Posterior vena cava (tissue), 2 donors: ENCODE measurements at regions not wholly inside any gene's neighbourhood (a gene's known extent, or its start where the extent isn't known, plus 50 kb on each side); places are given as distances from the start of the nearest gene placed in this dataset.

Experiments
- DNase-seq: peaks from one replicate; pipeline ENCODE4 v3.0.0-alpha.2; 2020; ENCODE audit warnings: low spot score
- intact Hi-C, 2 donors: fragments of 100-400 bp; cut with DNase I; formaldehyde crosslinking; loops; one replicate each; pipeline versions ENCODE4 v1.14.1 to v1.14.2; 2022 to 2023
- donor health status: DM: yes; HTN: yes; CAD: no.
- donor health status: DM: yes; HTN: yes; CAD: no.

DNA sequence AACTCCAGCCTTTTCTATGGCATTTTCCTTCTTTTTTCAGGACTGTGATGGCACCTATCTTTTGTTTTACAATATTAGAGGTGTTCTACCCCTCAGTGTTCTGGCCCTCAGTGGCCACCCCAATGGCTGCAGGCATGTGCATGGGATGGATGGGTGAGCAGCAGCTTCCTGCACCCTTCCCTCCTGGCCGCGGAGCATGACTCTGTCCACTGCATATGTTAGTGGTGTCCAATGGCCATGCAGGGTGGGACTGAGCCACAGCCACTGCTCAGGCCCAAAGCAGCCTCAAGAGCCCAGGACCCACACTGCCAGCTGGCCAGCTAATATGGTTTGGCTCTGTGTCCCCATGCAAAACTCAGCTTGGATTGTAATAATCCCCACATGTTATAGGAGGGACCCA lies 1032.3 kb upstream of the FBXO33 start:
- intact Hi-C loops = loop anchor here in 1 of 2 donors (5.0 kb wide), 1 partner anchor 832 kb away; no protein-coding TSS in a partner anchor
- DNase-seq = no peak

DNA sequence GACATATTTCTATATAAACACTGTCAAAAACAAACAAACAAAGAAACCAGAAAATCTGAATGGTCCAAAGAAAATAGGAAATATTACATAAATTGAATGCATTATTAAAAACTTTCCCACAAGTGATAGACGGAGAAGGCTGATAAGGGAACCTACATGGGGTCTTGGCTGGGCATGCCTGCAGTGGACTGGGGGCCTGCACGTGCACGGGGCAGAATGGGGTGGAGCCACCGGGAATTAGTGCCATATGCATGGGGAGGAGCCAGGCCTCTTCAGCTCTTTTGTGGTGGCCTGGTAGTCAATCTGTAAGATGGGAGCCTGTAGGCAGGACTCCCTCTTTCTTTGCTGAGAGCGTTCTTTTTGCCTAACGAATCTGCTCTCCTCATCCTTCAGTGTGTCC lies 1031.7 kb upstream of the FBXO33 start:
- no peak for DNase-seq
- intact Hi-C loops = loop anchor here in 1 of 2 donors (5.0 kb wide), 1 partner anchor 832 kb away; no protein-coding TSS in a partner anchor

DNA sequence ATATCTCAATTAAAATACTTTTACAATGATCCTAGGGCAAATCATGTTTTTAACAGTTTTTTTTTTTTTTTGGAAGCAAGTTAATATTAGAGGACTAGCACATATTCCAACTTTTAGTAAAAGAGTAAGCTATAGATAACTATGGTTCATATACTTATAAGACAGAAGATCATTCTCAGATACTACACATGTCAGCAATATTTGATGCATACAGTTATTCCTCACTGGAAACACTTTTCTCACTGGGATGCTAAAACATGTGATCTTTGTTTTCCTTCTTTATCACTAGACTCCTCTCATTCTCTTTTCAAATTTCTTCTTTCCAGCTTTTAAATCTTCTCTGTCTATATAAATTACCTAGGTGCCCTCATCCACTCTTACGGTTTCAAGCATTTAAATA lies 1020.4 kb upstream of the FBXO33 start:
- intact Hi-C loops = no loop called here
- DNase-seq = no peak

DNA sequence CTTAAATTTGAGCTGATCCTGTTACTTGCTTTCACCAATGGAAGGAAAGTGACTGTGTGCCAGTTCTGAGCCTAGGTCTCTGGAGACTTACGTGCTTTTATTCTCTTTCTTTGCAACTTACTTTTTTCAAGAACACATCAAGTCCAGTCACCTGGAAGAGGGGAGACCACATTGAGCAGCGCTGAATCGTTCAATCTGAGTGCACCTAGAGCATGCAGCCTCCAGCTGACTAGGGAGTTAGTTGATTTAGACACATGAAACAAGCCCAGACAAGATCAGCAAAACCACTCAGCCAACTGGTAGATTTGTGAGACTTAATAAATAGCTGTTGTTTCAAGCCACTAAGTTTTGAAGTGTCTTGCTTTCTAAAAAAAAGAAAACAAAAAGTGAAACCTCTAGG lies 1014.8 kb upstream of the FBXO33 start:
- DNase-seq = no peak
- intact Hi-C loops = no loop called here

DNA sequence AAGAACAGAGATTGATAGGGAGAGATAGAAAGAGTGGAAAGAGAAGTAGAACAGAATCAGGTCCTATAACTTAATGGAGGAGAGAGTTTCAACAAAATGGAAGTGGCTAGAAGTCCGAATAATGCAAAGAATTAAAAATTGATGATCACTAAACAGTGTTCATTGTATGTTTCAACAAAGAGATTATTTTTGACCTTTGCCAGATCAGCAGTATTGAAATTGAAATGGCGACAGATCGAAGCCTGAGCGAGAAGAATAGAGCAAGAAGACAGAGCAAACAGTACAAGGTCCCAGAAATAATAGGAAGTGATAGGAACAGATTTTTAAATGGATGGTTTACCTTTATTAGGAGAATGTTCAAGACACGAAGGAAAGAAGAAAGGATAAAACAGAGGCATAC lies 1012.8 kb upstream of the FBXO33 start:
- intact Hi-C loops = no loop called here
- no peak for DNase-seq

DNA sequence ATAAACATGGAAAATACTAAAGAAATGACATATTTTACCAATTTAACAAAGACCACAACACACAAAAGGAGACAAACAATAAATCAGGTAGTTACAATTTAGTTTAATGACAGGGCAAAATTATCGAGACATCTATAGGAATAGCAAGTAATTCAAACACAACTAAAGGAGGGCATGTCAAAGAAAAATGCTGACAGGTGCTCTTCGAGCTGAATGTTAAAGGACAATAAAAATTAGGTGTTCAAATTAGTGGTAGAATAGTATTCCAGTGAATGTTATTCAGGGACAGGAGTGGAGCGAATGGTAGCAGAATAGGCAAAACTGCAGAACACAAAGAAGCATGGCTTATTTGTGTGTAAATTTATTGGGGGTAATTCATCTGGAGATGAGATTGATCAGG lies 1004.3 kb upstream of the FBXO33 start:
- intact Hi-C loops = no loop called here
- DNase-seq = no peak

DNA sequence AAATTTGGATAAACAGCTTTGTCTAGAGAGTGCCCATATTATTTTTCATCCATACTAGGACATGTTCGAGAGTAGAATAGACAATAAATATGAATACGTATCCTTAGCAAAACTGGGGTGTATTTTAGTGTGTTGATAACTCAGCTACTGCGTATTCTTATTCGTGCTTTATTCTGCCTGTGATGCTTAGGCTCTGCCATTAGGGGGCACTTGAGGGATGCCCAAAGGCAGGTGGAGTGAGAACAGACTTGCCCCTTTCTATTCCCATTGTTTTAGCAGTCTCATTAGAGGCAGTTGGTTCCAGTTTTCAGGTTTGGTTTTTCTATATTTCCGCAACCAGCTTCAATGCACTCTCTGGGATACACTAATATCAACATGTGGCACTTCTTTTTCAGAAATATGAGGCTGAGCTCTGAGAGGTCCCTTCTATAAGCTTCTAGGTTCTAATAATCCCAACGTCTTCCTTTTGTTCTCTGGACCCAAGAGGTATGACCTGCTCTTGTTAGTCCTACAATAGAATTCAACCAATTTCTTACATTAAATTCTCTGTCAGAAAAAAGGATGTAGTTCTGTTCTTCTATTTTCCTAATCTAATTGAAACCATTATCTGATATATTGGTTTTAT lies 985.7 kb upstream of the FBXO33 start:
- no peak for DNase-seq
- intact Hi-C loops = no loop called here

DNA sequence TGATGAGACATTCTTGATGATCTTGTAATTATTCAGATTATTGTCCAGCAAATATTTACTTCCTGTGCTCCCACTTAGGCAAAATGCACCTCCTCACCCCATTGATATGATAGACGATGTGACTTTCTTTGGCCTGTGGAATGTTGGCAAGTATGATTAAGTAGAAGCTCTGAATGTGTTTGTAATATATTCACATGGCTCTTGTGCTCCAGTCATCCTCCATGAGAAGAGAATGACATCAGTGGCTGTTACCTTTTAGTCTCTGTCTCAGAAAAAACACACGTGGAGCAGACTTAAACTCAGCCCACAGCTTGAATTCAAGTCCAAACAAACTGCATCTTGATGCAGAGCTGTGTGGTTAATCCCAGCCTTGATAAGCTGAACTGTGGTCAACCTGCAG lies 984.3 kb upstream of the FBXO33 start:
- intact Hi-C loops = no loop called here

DNA sequence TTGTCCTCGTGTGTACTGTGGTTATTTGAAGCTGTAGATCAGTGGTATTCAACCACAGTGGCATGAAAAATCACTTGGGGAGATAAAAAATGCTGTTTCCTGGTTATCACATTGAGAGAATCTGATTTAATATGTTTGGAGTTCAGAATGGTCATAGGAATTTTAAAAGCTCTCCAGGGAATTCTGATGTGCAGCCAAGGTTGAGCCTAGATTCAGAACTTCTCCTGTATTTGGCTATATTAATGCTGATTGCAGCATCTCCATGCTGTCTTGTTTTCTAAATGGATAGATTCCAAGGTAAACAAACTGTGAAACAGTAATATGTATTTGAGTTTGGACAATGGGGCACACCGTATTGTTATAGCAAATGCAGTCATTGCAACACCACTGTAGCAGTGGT lies 982.2 kb upstream of the FBXO33 start:
- DNase-seq = no peak
- intact Hi-C loops = no loop called here

More for the DNA sequence above, 984.3 kb upstream of the FBXO33 start:
- DNase-seq = no peak

DNA sequence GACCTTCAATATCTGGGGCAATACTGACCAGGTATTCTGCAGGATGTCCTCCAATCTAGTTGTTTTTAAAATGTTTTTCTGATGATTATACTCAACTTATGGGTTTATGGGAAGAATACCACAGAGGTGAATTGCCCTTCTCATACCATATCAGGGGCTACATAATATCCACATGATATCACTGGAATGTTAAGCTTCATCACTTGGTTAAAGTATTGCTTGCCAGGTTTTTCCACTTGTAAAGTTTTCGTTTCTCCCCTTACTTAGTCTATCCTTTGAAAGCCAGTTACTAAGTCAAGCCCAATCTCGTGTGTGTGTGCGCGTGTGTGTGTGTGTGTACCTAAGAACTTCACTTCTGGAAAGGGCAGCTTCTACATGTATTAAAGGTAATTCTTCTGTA lies 980.9 kb upstream of the FBXO33 start:
- intact Hi-C loops = no loop called here
- no peak for DNase-seq

DNA sequence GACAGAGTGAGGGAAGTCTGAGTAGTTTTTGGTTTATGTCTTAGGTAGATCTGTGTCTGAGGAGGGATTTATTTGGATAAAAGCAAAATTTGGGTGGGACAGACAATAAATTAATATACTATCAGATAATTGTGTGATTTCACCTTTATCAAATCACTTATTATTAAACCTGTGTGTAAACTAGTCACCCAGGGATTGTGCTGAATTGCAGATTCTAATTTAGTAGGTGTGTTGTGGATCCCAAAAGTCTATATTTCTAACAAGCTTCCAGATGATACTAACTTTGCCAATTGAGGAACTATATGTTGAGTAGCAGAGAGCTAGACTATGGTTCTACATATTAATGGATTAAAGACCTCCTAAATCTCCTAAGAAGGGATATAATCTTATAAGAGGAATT lies 978.5 kb upstream of the FBXO33 start:
- intact Hi-C loops = no loop called here
- no peak for DNase-seq

DNA sequence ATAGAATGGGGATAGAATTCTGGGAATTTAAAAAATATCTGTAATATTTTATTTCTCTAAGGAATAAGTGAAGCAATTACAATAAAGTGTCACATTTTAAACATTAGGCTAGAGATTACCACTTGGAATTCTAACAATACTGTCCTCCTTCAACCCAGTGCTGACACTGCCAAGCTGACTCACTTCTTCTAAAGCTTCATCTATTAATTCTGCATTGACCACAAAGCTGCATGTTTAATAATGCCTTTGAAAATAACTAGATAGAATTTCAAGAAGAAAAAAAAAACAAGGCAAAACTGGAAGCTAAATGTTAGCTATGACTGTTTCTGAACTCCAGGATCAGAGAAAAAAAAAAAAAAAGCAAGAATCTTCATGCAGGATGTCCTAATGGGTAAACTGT lies 970.7 kb upstream of the FBXO33 start:
- DNase-seq = no peak
- intact Hi-C loops = no loop called here

DNA sequence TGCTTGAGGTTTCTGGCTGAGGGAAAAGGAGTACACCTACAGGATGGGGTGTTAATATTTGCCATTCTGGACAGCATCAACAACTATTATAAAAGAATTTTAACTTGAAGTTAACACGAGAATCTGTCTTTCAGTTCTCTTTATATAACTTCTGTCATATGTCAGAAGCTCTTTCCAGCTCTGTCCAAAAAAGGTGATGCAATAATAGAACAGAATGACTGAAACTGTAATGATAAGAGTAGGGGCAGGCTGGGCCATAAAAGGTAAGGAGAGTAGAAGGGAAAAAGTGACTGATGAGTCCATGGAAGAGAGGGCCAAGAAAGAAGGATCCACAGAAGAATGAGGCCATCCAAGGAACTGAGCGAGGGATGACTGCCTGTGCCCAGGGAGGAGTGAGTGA lies 966.7 kb upstream of the FBXO33 start:
- intact Hi-C loops = no loop called here

DNA sequence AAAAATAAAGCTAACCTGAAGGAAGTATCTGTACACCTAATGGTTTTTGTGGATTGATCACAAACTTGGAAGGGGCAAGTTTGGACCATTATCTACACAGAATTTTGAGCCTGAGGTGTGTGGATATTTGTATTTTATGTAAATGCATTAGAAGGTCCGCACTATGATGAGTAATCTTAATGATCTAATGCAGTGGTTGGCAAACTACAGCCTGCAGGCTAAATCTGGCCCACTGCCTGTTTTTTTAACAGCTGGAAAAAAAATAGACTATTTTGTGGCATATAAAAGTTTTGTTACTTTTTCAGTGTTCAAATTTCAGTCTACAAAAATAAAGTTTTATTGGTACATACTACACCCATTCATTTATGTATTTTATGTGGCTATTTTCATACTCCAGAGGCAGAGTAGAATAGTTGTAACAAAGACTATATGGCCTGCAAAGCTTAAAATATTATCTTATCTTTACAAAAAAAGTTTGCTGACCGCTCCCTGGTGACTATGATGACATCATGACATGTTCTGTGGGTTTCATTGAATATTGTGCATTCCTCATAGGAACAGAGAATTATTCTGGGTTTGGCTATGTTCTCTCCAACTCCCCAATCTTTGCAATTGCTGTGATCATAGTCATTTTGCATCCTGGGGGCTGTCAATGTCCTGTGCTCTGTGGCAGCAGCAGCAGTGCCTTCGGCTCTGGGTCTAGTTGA lies 962.6 kb upstream of the FBXO33 start:
- no peak for DNase-seq
- intact Hi-C loops = no loop called here

More for the DNA sequence above, 966.7 kb upstream of the FBXO33 start:
- no peak for DNase-seq

DNA sequence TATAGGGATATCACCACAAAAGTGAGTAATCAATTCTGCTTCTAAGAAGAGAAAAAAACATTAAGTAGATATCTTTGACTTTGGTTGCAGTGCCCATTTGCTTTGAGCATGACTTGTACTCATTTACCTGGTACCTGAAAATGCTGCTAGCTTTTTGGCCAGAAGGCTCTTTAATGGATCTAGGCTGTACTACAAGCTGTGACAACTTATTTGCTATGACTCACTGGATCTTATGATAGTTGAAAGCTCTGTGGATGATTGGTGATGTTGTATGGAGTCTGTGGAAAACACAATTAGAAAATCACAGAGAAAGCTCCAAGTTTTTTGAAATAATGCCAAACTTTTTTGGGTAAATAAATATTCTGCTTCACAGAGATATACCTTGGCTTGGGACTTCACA lies 960.9 kb upstream of the FBXO33 start:
- no peak for DNase-seq
- intact Hi-C loops = no loop called here

DNA sequence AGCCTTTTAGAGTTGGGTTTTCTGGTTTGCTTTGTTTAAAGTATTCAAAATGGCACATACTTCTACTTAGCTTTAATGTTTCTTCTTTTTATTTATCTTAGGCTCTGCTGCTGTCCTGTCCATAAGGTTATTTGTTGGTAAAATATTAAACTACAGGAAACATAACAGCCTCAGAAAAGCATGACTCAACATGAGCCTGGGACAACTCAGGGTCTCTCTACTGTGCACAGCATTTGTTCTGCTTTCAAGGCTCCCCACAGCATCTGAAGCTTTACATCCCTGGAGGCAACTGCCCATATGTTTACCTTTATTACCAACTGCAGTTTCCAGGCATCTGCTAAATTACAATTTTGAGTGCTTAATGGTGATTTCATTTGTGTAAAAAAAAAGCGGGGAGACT lies 954.2 kb upstream of the FBXO33 start:
- intact Hi-C loops = no loop called here
- DNase-seq = no peak

DNA sequence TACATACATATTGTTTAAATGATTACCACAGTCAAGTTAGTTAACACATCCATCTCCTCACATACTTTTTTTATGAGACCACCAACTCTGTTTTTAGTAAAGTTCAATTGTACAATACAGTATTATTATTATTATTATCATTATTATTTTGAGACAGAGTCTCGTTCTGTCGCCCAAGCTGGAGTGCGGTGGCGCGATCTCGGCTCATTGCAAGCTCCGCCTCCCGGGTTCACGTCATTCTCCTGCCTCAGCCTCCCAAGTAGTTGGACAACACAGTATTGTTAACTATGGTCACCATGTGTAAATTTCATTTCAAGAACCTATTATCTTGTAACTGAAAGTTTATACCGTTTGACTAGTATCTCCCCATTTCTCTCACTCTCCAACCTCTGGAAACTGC lies 942.0 kb upstream of the FBXO33 start:
- intact Hi-C loops = no loop called here

DNA sequence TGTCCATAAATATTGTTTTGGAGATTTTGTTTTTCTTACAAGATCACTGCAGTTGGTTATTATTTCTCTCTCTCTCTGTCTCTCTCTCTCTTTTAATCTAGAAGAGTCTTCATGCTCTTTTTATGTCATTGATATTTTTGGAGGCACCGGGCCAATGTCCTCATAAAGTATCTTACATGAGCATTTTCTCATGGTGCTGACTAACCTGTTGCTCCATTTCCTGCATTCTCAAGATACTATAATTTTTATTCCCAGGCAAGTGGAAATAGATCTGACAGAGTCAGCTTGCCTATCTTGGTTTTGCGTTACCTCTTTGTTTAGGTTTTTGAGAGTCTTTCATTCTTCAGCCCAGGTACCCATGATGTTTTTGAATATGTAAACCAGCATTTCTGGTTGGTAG lies 938.8 kb upstream of the FBXO33 start:
- intact Hi-C loops = no loop called here
- DNase-seq = no peak

More for the DNA sequence above, 942.0 kb upstream of the FBXO33 start:
- DNase-seq = no peak

DNA sequence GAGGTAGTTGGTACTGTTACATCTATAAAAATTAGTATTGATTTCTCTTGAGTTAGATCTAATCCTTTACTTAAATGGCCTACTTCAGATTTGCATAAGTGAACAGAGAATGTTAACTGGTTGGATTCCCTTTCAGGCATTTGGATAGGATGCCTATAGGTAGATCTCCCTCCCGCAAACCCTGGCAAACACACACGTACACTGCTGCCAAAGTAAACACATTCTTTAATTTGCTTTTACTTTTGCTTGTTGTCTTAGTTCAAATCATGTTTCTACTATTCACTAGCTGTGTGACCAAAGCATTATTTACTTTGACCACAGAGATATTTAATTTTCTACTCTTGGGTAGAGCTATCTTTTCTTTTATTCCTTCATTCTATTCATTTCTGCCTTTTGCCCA lies 936.1 kb upstream of the FBXO33 start:
- intact Hi-C loops = no loop called here
- DNase-seq = no peak

DNA sequence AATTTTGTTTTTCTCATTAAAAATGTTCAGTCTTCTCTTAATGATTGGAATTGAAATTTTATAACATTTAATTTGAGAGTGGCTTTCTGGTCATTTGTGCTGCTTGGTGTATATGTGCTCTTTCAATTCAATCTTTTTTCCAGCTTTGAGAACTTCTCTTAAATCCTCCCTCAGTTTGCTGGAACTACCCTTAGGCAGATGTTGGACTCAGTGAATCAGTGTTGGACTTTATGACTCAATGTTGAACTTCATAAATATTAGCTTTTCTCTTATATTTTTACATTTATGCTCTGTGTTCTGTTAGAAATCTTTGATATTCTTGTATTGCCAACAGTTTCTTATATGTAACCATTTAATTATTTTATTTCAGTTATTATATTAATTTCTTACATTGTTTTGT lies 935.5 kb upstream of the FBXO33 start:
- intact Hi-C loops = no loop called here
- DNase-seq = no peak

DNA sequence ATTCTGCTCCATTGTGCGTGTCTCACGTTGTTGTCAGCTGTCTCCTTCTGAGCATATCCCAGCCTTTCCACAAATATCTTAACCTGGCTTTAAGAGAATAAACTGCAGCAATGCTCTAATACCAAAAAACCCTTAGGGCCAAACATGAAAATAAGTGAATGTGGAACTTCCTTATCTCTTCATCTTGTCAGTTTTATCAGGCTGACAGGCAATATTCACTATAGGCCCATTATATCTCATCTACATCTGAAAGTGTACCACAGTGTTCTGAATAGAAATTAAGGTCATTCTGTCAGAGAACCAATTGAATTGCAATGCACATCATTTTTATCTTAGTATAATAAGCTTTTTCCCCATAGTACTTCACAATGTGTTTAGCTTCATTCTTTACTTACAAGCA lies 933.1 kb upstream of the FBXO33 start:
- intact Hi-C loops = no loop called here
- DNase-seq = no peak
